GM21528 (cell line): ENCODE measurements at regions not wholly inside any gene's neighbourhood (a gene's known extent, or its start where the extent isn't known, plus 50 kb on each side); places are given as distances from the start of the nearest gene placed in this dataset.

Experiments
- ATAC-seq: cut with Tn5 transposase; IDR thresholded peaks from one replicate; pipeline ENCODE4 v1.9.1; 2021; ENCODE audit warnings: mild to moderate bottlenecking, moderate library complexity; ENCODE audit not compliant: unreplicated experiment, low FRiP score

DNA sequence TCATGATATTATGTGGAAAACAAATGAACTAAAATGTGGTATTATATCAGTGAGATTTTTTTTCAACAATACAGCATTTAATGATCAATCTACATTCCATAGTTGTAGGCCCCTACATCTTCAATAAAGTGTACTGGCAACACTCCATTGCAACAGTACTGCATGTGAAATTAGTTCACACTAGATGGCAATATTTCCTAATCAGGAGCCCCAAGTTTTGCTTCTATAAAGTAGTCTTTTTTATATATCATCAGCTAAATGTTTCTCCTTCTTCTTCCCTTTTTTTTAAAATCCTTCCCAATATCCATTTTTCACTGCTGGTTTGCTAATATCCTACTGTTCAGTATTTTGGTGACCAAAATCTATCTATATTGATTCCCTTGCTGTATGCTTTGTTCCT lies 528.3 kb upstream of the ATXN8OS start:
- ATAC-seq, result no peak

DNA sequence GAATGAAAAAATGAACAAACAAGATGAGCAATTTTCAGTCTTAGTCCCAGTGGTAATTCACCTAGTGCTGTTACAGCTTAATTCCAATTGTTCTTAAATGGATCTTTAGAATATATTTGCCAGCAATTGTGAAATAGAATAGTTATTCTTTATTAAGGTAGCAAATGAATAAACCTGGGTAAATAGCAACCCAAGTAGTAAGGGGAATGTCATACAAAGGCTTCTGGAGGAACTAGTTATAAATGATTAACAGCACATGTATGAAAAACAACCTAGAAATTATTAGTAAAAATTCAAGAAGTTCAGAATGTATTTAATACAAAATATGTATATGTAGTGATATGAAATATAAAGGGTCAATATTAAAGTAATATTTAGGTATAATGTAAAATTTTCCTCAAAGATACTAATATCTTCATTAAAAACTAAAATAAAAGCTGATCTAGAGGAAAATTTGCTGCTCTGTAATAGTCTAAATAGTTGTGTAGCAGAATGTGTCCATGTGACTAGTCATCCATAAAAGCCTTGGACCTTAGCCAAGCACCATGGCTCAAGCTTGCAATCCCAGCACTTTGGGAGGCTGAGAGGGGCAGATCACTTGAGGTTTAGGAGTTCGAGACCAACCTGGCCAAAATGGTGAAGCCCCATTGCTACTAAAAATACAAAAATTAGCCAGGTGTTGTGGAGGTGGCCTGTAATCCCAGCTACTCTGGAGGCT lies 535.9 kb upstream of the ATXN8OS start:
- ATAC-seq, result no peak

DNA sequence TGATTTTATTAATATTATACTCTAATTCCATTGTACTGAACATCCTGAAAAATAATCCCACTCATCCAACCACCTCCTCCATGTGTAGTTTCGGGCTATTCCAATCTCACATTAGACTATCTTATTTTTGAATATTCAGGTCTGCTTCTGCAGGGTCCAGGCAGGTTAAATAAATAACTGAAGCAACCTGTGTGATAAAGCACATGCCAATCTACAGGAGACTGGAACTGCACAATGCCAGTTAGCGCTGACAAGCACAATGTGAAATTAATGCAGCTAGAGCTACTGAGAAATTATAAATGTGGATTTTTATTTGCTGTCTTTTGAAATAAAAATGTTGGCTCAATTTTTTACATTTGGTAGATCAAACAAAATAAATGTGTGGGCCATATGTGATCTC lies 540.1 kb upstream of the ATXN8OS start:
- ATAC-seq, result no peak

DNA sequence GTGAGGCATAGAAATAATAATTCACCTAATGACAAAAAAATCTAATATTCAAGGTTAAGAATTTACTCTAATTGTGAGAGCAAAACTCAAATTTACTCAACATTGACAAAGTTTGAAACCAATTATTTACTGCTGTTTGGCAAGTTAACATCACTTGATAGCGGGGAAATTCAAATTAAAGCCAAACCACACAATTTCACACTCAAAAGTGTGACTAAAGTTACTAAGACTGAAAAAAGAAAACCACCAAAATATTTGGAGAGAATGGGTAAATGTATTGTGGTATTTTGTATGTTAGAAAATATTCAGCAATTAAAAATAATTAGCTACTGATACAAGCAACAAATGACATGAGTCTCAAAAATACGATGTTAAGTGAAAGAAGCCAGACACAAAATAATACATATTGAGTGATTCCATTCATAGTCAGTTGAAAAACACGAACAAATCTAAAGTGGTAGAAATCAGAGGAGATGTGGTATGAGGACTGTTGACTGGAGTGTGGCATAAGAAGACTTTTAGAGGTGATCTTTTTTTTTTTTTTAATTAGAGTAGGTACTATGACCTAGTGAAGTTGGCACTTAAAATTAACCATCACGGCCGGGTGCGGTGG lies 541.4 kb upstream of the ATXN8OS start:
- no peak for ATAC-seq

DNA sequence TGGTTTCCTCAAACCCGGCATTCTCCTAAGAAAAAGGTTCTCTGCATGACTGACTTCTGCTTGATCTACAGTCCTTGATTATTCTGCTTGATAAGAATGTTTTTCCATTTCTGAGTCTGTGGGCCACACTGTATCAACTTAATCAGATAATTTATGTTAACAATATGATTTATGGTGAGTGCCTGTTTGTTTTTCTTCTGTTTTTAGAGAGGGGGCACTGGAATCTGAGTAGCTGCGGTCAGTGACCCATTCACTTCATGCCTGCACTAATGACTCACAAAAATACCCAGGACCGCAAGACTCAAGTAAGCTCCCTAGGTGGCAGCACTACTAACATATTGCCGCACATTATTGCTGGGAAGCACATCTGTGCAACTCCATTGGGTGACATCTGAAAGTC lies 542.3 kb upstream of the ATXN8OS start:
- no peak for ATAC-seq

DNA sequence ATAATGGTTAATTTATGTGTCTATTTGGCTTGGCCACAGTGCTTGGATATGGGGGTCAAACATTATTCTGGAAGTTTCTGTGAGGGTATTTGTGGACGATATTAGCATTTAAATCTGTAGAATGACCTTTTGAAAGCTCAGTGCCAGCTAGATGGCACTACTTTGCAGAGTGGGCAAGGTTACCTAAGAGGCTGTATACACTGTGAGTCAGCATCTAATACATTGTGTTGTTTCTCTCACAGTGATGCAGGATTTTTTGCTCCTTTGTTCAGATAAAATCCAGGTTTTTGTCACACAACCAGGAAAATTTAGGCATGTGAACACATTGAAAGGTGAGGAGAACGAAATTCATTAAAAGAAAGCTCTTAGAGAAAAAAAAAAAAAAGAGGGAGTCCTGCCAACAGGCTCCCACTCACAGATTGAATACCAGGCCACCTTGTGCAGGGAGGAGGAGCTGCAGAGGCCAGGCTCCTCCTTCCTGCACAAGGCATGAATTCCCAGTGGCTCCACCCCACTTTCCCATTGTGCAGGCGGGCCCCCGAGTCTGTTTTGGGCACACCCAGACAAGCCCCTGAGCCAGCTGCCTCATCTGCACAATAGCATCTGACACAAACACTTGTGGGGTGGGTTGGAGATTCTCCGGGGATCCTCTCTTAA lies 551.0 kb upstream of the ATXN8OS start:
- no peak for ATAC-seq

DNA sequence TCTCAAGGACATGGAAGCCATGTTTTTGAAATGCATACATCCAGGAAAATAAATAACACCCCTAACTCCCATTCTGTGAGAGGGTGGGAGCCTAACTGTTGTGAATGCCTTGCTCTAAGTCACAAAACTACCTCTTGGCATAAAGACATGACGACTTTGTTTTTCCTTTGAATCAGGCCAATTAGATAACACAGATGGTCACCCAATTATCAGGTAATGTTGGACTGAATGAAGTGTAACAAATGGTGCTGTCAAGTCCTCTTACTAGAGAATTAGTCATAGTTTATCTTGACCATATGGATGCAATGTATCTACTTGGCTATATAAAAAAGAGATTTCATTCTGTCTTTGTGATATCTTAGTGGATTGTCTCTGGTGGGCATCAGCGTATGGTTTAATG lies 553.6 kb upstream of the ATXN8OS start:
- ATAC-seq, result no peak

DNA sequence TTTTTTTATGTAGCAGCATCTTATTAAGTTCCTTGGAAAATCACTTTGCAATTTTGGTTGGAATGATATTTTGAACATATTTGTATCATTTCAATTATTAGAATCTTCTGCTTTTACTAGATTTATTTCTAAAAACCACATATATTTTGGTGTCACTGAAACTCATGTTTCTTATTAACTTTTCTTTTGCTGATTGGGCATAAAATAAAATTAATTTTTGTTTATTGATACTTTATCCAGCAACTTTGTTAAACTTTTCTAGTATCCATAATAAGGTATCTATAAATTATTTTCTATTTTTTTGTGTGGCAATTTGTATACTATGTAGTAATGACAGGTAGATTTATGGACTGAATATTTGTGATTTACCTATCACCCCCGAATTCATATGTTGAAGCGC lies 556.4 kb upstream of the ATXN8OS start:
- no peak for ATAC-seq

DNA sequence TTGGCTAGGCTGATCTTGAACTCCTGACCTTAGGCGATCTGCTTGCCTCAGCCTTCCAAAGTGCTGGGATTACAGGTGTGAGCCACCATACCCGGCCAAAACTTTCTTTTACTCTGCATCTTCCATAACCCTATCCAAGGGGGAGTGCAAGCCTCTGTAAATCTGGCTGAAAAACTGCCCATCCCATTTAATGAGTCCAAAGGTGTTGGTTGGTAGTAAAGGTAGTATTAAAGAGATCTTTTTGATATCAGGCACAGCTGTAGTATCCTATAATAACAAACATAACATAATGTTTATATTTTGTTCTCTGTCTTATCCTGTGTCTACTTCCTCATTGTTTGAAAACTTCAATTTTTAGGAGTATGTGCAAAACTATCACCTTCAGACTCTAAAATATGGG lies 559.8 kb upstream of the ATXN8OS start:
- no peak for ATAC-seq

DNA sequence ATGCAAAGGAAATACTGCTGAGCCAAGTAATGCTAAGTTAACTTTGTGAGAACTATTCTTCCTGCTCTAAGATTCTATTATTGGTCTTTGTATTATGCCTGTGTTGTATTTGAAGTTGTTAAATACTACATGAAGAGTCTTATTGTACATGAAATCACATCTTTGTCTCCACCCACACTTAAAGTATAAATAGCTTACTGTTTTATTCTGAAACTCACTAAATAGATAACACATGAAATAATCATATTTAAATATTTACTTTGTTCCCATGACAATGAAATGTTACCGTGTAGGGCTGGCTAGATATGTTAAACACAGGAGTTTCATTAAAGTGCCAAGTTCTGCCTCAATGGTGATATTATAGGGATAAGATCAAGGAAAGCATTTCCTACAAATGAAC lies 562.1 kb upstream of the ATXN8OS start:
- ATAC-seq, result no peak

DNA sequence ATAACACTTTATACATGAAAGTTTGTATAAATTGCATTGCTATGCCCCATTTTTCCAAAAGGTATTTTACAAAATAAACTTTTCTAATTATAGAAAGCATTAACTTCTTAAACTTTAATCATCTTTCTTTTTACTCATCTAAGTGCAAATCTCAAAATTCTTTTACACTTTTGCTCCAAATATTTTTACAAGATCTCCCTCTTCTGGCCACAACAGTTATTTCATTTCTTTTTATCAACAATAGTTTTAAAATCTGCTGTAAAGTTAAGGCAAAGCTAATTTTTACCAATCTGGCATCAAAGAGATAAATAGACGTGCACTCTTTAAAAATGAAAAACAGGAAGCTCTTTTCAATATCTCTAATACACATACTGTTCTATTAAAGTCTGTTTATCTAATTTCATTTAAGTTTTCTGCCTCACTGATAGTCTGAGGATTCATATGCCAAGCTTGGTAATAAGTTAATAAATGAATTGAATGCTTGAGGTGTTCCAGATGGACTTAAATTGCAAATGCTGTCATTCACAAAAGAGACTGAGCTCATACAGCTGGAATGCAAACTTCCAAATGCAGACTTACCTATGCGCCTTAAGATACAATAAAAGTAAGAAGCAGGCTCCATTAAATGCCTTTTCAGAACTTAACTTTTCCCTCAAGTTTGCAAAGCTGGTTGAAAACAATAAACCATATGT lies 583.0 kb upstream of the ATXN8OS start:
- no peak for ATAC-seq

DNA sequence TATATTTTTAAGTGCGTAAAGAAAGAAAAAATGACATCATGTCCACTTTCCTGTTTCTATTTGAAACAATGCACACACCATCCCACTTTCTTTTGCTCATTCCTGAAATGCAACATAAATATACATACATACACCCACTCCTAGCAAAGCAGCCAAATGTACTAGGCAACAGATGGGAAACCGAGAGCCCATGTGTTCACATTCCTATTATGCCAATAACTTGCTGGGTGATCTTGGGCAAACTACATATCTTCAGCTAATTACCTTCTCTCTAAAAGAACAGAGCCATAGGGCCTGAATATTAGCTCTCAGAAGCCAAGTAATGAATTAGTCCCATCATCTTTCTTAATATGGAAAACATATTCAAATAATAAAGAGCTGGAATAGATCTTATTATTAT lies 610.6 kb upstream of the ATXN8OS start:
- ATAC-seq, result no peak

DNA sequence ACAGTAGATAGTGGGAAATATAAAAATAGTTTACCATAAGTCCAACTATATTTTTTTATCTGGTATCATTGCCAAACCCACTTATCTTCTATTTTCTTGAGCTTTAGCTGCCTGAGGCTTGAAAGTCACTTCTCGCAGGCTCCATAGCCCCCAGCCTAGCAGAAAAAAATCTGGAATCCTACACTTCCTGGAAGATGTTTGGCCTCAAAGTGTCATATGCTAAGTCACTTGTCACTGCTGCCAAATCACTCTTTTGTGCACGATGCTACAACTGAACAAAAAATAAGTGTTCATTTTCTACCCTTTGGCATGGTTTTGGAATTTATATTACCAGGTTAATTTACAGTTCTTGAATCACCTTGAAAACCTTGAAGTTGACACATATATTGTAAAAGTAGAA lies 612.5 kb upstream of the ATXN8OS start:
- ATAC-seq, result no peak

DNA sequence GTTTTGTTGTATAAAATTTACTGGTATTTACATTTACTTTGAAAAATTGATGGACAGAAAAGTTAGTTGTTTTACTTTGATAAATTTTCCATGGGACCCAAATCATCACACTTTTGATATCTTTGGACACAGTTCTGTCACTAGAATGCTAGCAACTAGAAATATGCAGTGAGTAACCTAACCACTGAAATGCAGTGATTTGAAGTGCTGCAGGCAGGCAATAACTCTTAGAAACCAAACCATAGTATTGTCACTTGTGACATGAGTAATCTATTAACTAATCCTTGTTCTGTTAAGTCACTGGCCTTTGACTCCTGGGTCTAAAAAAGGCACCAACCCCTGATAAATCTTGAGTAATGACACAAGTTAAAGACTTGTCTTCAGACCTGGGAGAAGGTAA lies 620.0 kb upstream of the ATXN8OS start:
- no peak for ATAC-seq

DNA sequence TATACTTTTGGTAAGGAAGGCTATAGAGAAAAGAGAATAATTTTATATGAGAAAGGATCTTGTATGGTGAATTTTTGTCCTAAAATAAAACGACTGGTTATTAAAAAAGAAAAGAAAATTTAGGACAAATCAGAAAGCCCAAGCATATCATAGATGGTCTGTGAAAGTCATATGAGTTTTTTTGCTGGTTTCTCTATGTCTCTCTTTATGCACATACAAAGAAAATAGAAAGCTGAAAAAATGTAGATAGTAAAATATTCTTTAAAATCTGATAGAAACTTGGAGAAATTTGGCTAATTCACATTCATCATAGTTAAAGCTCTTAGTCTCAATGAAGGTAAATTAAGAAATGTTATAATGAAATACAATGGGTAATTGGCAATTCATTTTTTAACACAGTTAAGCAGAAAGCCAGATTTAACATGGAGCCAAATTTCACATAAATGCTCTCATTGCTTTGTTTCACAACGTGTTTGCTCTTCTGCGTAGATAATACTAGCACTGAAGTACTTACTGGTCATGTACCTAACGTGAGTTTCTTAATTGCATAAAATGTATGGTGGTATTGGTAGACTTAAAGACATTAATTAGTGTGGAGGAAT lies 621.5 kb upstream of the ATXN8OS start:
- ATAC-seq, result no peak

DNA sequence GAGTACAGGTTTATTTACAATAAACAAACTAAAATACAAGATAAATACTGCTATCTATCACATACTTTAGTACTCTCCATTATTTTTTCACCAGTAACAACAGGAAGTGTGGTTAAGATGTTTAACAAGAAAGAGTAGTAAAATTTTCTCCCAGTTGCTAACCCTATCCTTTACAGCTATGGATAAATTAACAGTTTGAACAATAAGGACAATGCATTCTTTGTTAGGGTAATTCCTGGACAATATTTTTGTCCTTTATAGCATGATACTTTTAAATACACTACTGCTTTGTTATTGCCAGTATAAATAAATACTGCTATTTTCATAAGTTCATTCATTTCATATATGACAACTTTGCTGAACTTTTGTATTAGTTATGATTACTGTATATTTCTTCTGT lies 630.2 kb upstream of the ATXN8OS start:
- no peak for ATAC-seq

DNA sequence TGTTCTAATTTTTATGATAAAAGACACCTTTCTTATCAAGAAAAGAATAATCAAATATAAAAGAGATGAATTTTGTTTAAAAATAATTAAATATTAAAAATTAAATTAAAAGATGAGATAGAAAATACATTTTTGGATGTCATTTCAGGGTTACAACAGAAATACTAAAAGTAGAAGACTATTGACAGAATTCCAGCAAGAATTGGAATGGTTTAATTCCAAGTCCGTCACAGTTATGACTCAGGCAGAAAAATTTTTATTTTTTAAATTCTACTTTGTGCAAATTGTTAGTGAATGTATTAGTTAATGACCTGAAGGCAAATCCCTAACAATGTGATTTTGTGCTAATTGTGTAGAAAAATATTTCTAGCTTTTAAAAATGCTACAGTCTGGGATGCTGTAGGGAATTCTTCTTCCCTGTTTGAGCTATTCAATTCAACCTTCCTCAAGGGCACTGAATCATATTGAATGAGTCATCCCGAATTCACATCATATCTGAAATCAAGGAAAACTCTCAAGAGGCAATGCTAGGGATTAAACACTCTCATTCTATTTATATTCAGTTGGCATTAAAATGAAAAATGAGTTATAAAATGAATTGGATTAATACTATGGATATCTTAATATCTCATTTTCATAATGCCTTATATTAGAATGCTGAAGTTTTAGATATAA lies 633.5 kb upstream of the ATXN8OS start:
- ATAC-seq, result no peak

DNA sequence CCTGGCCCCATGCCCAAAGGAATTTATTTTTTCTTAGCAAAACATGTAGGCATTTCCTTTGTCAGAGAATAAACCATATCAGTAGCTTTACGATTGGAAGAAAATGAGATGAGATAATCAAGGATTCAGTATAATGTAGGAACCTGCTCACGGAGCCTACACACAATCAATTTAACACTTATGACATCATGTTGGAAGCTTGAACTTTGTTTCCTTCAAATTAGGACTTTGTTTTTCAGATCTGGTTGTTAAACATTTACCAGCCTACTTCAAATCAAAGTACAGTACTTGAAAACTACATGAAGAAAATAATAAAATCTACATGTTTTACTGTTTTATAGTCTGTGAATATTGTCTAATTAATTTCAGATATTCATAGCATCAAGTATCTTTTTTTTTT lies 639.0 kb upstream of the ATXN8OS start:
- no peak for ATAC-seq

DNA sequence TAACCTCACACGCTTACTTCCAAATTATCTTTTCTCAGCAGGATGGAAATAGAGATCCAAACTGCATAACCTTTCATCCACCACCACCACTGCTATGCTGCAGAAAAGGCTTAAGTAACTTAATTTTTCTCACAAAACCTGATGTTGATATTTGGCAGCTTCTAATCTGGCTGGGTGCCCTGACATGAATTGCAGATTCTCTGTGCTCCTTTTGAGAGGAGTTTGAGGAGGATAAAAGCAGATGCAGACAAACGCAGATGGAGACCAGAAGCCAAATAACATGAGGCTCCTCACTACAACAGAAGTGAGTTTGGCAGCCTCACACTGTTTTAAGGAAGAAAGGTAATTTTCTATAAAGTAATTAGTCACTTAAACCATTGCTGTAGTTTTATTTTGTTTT lies 646.2 kb upstream of the ATXN8OS start:
- ATAC-seq, result no peak

DNA sequence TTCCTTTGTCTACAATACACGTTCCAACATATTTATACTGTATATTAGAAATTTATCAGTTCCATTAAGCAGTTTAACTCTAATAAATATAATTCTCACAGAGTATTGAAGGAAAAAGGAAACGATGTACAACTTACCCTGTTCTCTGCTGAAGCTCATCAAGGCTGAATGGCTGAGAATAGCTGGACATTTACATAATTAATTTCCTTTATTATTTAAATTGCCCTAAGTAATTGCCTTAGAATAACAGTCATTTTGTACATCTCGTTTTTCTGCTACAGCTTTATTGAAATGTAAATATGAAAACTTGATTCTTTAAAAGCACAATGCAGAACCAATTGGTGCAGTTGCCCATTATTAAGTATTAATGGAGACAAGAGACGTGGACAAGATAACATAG lies 648.3 kb upstream of the ATXN8OS start:
- ATAC-seq, result no peak

DNA sequence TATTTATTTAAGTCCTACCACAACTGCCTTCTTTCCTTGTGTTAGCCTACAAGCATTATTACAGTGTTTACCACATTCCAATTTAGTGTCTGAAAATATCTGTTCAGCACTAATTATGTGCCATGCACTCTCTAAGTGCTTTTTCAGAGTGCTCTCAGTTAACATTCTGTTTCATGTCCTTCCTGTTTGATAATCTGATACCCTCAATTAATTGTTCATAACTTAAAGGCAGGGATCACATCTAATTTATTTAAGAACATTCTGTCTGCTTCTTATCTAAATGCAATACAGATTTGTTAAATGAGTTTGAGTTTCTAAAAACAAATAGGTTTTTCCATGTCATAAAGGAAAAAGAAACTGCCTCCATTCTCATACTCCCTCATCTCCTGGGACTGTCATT lies 649.6 kb upstream of the ATXN8OS start:
- no peak for ATAC-seq
